ENCODE measurements at regions not wholly inside any gene's neighbourhood (a gene's known extent, or its start where the extent isn't known, plus 50 kb on each side); places are given as distances from the start of the nearest gene placed in this dataset.

- TF ChIP-seq JUND (IDR thresholded peaks at IDR 0.05), result no peak
- TF ChIP-seq CBX3 (IDR thresholded peaks at IDR 0.05; ENCODE audit: low read depth), result no peak
- no peak for TF ChIP-seq EZH2phosphoT487 (IDR thresholded peaks at IDR 0.05; ENCODE audit: borderline replicate concordance)
- TF ChIP-seq SP1 (IDR thresholded peaks at IDR 0.05; ENCODE audit: low read depth), result no peak
- TF ChIP-seq ZBTB33 (IDR thresholded peaks at IDR 0.05; ENCODE audit: extremely low read depth, insufficient replicate concordance, low read length), result no peak
Measured at GRCh38 chr4:136740326-136740725, 792.0 kb downstream of the PCDH18 start (continued).

DNA sequence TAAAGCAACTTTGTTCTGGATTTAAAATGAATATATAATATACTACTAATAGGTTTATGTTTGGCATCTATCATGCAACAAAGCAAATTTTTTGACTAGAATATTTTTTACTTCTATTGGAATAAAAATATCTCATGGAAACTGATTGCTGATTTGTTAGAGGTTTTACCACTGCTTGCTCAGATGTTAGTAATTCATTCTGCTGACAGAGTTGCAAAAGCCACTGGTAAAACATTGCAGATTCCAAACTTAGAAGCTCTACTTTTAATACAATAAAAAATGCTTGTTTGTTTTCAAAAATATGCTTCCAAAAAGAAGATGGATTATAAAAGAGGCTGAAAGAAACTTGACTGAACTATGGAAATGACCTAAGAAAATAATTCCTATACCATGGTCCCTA lies 795.2 kb downstream of the PCDH18 start:
- Histone ChIP-seq H3K36me3 (ENCODE audit: control insufficient read depth in 1 of 2, insufficient read depth in 2 of 2, low read length in 2 of 2) (no peaks in the 10 kb centered on the region), H3K9me2 (ENCODE audit: insufficient read depth) (no peaks in the 10 kb centered on the region; the same call in 1 of the 2 replicates), H3K4me2 (ENCODE audit: low read length) (no peak overlapping the region), H3K9me3 (ENCODE audit: control insufficient read depth in 1 of 2, insufficient read depth in 1 of 2, low read depth in 1 of 2, low read length in 2 of 2) (no peaks in the 10 kb centered on the region), H2AFZ (ENCODE audit: low read depth, low read length, poor library complexity, severe bottlenecking) (no peak overlapping the region), H3K27me3 (ENCODE audit: insufficient read depth, low read length) (no peaks in the 10 kb centered on the region), H4K20me1 (ENCODE audit: insufficient read depth) (no peaks in the 10 kb centered on the region), H3K4me1 (ENCODE audit: control insufficient read depth in 1 of 2, insufficient read depth in 2 of 2, low read length in 2 of 2) (no peaks in the 10 kb centered on the region), H3K9ac (ENCODE audit: low read length) (no peak overlapping the region), H3K27ac (ENCODE audit: low read depth, low read length) (no peak overlapping the region), H3K4me3 (replicated peaks in 1 of 2; ENCODE audit: low read depth in 1 of 2, low read length in 2 of 2) (no peak overlapping the region), H3K79me2 (ENCODE audit: insufficient read depth, low read length) (no peaks in the 10 kb centered on the region)
- CTCF ChIA-PET, result no interaction called here
- DNase-seq (ENCODE audit: low read depth, low spot score) (no peak), ATAC-seq (no peak)
- RAD21 ChIA-PET (ENCODE audit: low non-redundant PET in 1 of 2, low total read pairs in 2 of 2, uncharacterized antibody in 2 of 2, unreplicated experiment in 2 of 2), result no interaction called here
- intact Hi-C loops (cut with micrococcal nuclease), result no loop called here
- no TSS peak for BruUV-seq (replicated peaks)
- POLR2A ChIA-PET, result no interaction called here
- TF ChIP-seq REST (IDR thresholded peaks at IDR 0.05; ENCODE audit: low read depth) (no peak), CEBPB (IDR thresholded peaks at IDR 0.05; ENCODE audit: low read depth) (no peak), FOSL1 (IDR thresholded peaks at IDR 0.05; ENCODE audit: low read depth) (no peak), CTCF (IDR thresholded peaks at IDR 0.05 in 2 of 3, conservative IDR thresholded peaks at IDR 0.05 in 1 of 3; ENCODE audit: borderline replicate concordance in 1 of 3, insufficient read depth in 1 of 3, low read depth in 2 of 3, low read length in 2 of 3) (no peak), ELF1 (IDR thresholded peaks at IDR 0.05; ENCODE audit: borderline replicate concordance, low read depth) (no peak), TCF7L2 (IDR thresholded peaks at IDR 0.05; ENCODE audit: borderline replicate concordance, extremely low read depth, insufficient read depth, insufficient read length) (no peak), ZBTB33 (IDR thresholded peaks at IDR 0.05; ENCODE audit: extremely low read depth, insufficient replicate concordance, low read length) (no peak), POLR2AphosphoS5 (IDR thresholded peaks at IDR 0.05; ENCODE audit: low read depth, low read length) (no peak), SIN3A (IDR thresholded peaks at IDR 0.05; ENCODE audit: low read depth) (no peak), RAD21 (IDR thresholded peaks at IDR 0.05; ENCODE audit: low read depth) (no peak), EGR1 (IDR thresholded peaks at IDR 0.05; ENCODE audit: low read depth) (no peak), SP1 (IDR thresholded peaks at IDR 0.05; ENCODE audit: low read depth) (no peak)
- TF ChIP-seq, protein P1, sequence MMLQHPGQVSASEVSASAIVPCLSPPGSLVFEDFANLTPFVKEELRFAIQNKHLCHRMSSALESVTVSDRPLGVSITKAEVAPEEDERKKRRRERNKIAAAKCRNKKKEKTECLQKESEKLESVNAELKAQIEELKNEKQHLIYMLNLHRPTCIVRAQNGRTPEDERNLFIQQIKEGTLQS (IDR thresholded peaks at IDR 0.05), result no peak

All from HCT116 (cell line).